Transverse colon (tissue), 4 donors: ENCODE measurements at regions not wholly inside any gene's neighbourhood (a gene's known extent, or its start where the extent isn't known, plus 50 kb on each side); places are given as distances from the start of the nearest gene placed in this dataset.

ENCODE experiments used
- DNase-seq: peaks from one replicate; pipeline ENCODE4 v3.0.0-alpha.2; 2019
- H3K27ac ChIP-seq, 4 donors: fragments of 200-600 bp; sonication (generic); 2 replicates each; pipeline ENCODE4 v1.5.1; 2016 to 2018; ENCODE audit warnings: inconsistent platforms in 4 of 4
- H3K27me3 ChIP-seq: fragments of 200-600 bp; sonication (generic); 2 replicates; pipeline ENCODE4 v1.5.1; 2017; ENCODE audit warnings: inconsistent platforms
- H3K36me3 ChIP-seq, 4 donors: fragments of 200-600 bp; sonication (generic); 2 replicates each; pipeline ENCODE4 v1.5.1; 2017 to 2019; ENCODE audit warnings: inconsistent platforms in 4 of 4
- H3K4me1 ChIP-seq, 4 donors: fragments of 200-600 bp; sonication (generic); 2 replicates each; pipeline ENCODE4 v1.5.1; 2017 to 2020; ENCODE audit warnings: inconsistent platforms in 4 of 4
- H3K4me3 ChIP-seq, 4 donors: fragments of 200-600 bp; sonication (generic); 1 replicate in 1 of 4; 2 replicates in 3 of 4; pipeline versions ENCODE4 v1.5.1 to v1.6.1; 2017 to 2019; ENCODE audit warnings: inconsistent platforms in 4 of 4
- H3K9me3 ChIP-seq, 2 donors: fragments of 200-600 bp; sonication (generic); 2 replicates each; pipeline ENCODE4 v1.5.1; 2017 to 2019; ENCODE audit warnings: inconsistent platforms in 2 of 2
- EP300 ChIP-seq: sonication (generic); formaldehyde crosslinking; IDR thresholded peaks from one replicate; pipeline ENCODE4 v1.6.1; 2017; ENCODE audit warnings: antibody characterized with exemption, low read depth
- POLR2A ChIP-seq: fragments of 450-650 bp; IDR thresholded peaks from one replicate; pipeline ENCODE4 v1.6.1; 2016; ENCODE audit warnings: antibody characterized with exemption, mild to moderate bottlenecking, moderate library complexity
- POLR2AphosphoS5 ChIP-seq, 3 donors: sonication (generic); formaldehyde crosslinking; IDR thresholded peaks; one replicate each; pipeline ENCODE4 v1.6.1; 2016; ENCODE audit warnings: antibody characterized with exemption in 3 of 3
- WGBS, 2 donors: methylation state at CpG; one replicate each; pipeline ENCODE4 v1.1.5; 2018; ENCODE audit warnings: low coverage in 1 of 2; 5-methylcytosine and 5-hydroxymethylcytosine counted together
- in situ Hi-C, 4 donors: fragments of 200-750 bp; cut with MboI; loops; one replicate each; pipeline versions ENCODE4 v1.15.0 to v1.15.1; 2017; ENCODE audit warnings: low sequenced_read_pairs in 3 of 4, low pct_ligation_motif_present in 1 of 4, low pct_unique_long_range_greater_than_20kb in 1 of 4
- intact Hi-C: fragments of 100-400 bp; cut with DNase I; formaldehyde crosslinking; loops from one replicate; pipeline ENCODE4 v1.15.1; 2023; ENCODE audit warnings: low total_unique reads
- TF ChIP-seq, protein P1 (sequence below), 5 experiments: fragments of 200-600 bp in 3 of 5; fragments of 450-650 bp in 2 of 5; sonication (generic) in 3 of 5; IDR thresholded peaks; 1 replicate in 2 of 5; 2 replicates in 3 of 5; pipeline ENCODE4 v1.5.1; 2016 to 2017; ENCODE audit warnings: antibody characterized with exemption in 5 of 5, inconsistent platforms in 3 of 5, mild to moderate bottlenecking in 2 of 5, moderate library complexity in 1 of 5

DNA sequence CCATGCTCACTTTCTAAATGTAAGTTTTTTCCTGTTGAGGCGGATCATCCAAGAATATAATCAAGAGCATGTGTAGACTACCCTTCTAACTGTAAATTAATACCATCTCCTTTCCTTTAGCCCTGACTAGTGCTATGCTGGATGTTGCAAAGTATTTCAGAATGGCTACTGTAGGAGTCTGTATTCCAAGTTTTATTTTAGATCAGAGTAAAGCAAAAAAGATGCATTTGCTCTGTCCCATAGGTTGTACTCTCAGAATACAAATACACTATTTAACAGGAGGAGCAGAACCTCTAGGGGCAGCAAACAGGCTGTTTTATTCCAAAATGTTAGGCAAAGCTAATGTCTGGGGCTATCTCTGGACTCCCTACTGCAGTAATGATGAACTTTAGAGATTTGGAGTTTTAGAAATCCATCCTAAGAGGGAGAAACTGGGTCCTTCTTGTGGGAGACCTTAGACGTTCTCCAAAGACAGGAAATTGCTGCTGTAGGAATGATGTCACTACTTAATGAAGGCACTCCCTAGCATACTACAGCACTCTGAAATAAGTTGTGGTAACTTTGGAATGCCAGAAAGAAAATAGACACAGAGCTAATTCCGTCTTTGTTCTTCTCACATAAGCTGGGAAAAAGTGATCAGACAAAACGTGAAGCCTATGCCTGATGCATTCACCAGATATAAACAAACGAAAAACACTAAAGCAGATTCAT lies 392.4 kb upstream of the HS3ST5 start:
- TF ChIP-seq POLR2A (no peak), POLR2AphosphoS5 (IDR thresholded peaks at IDR 0.05) (no peak), EP300 (no peak)
- TF ChIP-seq, protein P1, sequence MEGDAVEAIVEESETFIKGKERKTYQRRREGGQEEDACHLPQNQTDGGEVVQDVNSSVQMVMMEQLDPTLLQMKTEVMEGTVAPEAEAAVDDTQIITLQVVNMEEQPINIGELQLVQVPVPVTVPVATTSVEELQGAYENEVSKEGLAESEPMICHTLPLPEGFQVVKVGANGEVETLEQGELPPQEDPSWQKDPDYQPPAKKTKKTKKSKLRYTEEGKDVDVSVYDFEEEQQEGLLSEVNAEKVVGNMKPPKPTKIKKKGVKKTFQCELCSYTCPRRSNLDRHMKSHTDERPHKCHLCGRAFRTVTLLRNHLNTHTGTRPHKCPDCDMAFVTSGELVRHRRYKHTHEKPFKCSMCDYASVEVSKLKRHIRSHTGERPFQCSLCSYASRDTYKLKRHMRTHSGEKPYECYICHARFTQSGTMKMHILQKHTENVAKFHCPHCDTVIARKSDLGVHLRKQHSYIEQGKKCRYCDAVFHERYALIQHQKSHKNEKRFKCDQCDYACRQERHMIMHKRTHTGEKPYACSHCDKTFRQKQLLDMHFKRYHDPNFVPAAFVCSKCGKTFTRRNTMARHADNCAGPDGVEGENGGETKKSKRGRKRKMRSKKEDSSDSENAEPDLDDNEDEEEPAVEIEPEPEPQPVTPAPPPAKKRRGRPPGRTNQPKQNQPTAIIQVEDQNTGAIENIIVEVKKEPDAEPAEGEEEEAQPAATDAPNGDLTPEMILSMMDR (IDR thresholded peaks at IDR 0.05): no peak
- Histone ChIP-seq H3K27me3 (no peaks in the 10 kb centered on the region), H3K36me3 (no peaks in the 10 kb centered on the region), H3K4me3 (no peak overlapping the region), H3K9me3 (no peaks in the 10 kb centered on the region), H3K4me1 (no peaks in the 10 kb centered on the region), H3K27ac (no peak overlapping the region)
- DNase-seq: no peak
- intact Hi-C loops: no loop called here
- 62 to 65% methylated on average over 4 to 5 of the region's 5 CpGs for WGBS, 2 donors
- in situ Hi-C loops: loop anchor here in 2 of 4 donors (25.0 kb wide), 1 partner anchor 1152 kb away; no protein-coding TSS in a partner anchor

DNA sequence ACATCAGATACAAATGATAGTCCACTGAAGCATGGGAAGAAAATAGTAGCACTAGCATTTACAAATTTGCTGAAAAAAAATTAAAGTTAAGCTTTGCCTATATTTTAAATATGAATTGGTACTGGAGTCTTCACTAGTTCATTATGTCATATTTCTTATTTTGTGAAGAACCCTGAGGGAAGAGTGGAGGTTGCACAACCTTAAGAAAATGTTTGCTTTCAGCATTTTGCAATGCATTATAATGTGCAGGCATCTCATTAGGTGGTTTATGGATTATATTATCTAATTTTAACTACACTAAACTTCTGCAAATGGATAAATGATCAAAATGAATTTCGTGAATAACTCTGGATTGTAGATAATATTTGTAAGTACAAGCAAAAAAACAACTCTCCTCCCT lies 390.8 kb upstream of the HS3ST5 start:
- H3K9me3 ChIP-seq: no peaks in the 10 kb centered on the region
- in situ Hi-C loops: loop anchor here in 2 of 4 donors (25.0 kb wide), 1 partner anchor 1154 kb away; no protein-coding TSS in a partner anchor
- no peak overlapping the region for H3K4me3 ChIP-seq
- WGBS, 2 donors: 50 to 59% methylated on average over 1 of the region's 1 CpG
- H3K36me3 ChIP-seq: no peaks in the 10 kb centered on the region
- H3K4me1 ChIP-seq: no peaks in the 10 kb centered on the region
- H3K27ac ChIP-seq: no peak overlapping the region
- intact Hi-C loops: loop anchor here (5.0 kb wide), 1 partner anchor 411 kb away; no protein-coding TSS in a partner anchor
- no peak for DNase-seq
- TF ChIP-seq POLR2AphosphoS5 (IDR thresholded peaks at IDR 0.05) (no peak), EP300 (no peak), POLR2A (no peak)
- TF ChIP-seq, protein P1 (IDR thresholded peaks at IDR 0.05): no peak
- no peaks in the 10 kb centered on the region for H3K27me3 ChIP-seq

DNA sequence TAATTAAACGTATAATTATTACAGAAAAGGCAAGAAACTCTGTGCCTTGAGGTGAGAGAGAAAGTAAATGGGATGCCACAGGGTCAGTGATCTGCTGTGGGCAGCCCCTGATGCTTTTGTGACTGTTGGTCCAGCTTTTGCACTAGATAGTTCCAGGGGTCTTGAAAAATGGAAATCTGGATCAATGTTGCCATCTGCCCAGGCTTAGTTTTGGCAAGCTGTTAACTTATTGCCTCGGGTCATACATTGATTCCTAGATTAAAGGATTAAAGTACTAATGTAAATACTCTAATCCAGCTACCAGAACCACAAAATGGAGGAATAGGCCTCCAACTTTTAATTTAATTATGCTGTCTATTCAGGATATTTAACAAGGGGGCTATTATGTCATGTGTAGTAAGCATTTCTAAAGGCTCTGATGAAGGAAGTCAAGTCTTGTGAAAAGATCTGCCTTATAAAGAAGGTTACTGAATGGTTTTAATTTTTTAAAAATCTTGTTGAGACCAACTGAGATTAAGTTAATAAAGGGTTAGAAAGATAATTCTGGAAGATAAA lies 376.0 kb upstream of the HS3ST5 start:
- H3K27me3 ChIP-seq: no peaks in the 10 kb centered on the region
- no peaks in the 10 kb centered on the region for H3K9me3 ChIP-seq
- 55 to 62% methylated on average over 1 to 2 of the region's 2 CpGs for WGBS, 2 donors
- no peaks in the 10 kb centered on the region for H3K4me1 ChIP-seq
- in situ Hi-C loops: no loop called here
- TF ChIP-seq POLR2A (no peak), EP300 (no peak), POLR2AphosphoS5 (IDR thresholded peaks at IDR 0.05) (no peak)
- TF ChIP-seq, protein P1 (IDR thresholded peaks at IDR 0.05): no peak
- no peaks in the 10 kb centered on the region for H3K36me3 ChIP-seq
- no peak overlapping the region for H3K4me3 ChIP-seq
- intact Hi-C loops: no loop called here
- DNase-seq: no peak
- H3K27ac ChIP-seq: no peak overlapping the region

DNA sequence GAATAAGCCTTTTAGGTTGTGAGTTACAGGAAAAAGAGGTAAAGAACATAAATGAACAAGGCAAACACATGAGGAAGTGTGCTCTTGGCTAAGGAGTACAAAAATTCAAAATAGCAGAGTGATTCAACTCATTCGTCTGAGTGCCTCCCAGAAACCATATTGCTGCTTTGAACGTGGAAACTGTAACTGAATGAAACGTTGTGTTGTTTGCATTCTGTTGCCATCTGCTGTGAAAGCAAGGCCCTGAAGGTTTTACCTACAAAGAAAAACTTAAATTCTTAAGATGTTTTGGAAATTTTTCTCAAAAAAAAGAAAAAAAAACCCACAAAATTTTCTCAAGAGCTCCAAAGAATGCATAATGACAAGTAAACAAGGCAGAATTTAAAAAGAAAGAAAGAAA lies 375.4 kb upstream of the HS3ST5 start:
- Histone ChIP-seq H3K27ac (no peak overlapping the region), H3K4me1 (no peaks in the 10 kb centered on the region), H3K27me3 (no peaks in the 10 kb centered on the region), H3K9me3 (no peaks in the 10 kb centered on the region), H3K36me3 (no peaks in the 10 kb centered on the region), H3K4me3 (no peak overlapping the region)
- 25 to 29% methylated on average over 3 of the region's 3 CpGs for WGBS, 2 donors
- TF ChIP-seq, protein P1 (IDR thresholded peaks at IDR 0.05): no peak
- TF ChIP-seq POLR2A (no peak), POLR2AphosphoS5 (IDR thresholded peaks at IDR 0.05) (no peak), EP300 (no peak)
- in situ Hi-C loops (no loop called here), intact Hi-C loops (no loop called here)
- no peak for DNase-seq
